ENCODE measurements at regions not wholly inside any gene's neighbourhood (a gene's known extent, or its start where the extent isn't known, plus 50 kb on each side); places are given as distances from the start of the nearest gene placed in this dataset.

DNA sequence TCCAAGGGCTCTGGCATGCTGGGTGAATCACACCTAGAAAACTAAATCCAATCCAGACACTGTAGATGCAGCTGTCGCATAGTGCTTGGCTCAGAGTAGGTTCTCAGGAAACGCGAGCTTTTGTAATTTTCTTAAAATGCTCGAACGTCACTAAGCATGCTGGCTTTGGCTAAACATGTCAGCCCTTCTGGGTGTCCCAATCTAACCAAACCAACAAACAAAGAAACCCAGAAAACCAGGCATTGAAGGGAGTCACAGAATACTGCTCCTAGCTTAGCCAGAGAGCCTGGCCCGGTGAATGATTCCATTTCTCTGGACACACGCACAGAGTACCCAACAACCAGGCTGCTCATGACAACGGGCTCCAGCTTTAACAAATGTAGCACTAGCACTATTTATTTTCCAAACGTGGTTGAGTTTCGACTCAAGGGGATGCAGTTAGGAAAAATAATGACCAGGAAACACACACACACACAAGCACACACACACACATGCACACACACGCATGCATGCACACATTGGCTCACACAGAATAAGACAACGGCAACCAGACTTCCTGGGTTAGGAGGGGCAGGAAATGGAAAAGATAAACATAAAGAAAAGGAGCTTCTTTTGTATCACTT, 492.6 kb downstream of the MIAT start:
- Histone ChIP-seq H3K9me3 (replicated peaks; ENCODE audit: insufficient read depth, low read length) (no peaks in the 10 kb centered on the region), H3K4me3 (ENCODE audit: low read length) (no peak overlapping the region), H3K9me2 (replicated peaks; ENCODE audit: insufficient read depth, low read length) (no peaks in the 10 kb centered on the region), H3K36me3 (replicated peaks; ENCODE audit: insufficient read depth, low read length) (no peaks in the 10 kb centered on the region), H3F3A (ENCODE audit: insufficient read depth, low read length) (no peaks in the 10 kb centered on the region), H4K20me1 (ENCODE audit: insufficient read depth, low read length) (no peaks in the 10 kb centered on the region), H3K4me1 (ENCODE audit: low read length) (no peaks in the 10 kb centered on the region), H3K79me2 (ENCODE audit: low read length) (no peaks in the 10 kb centered on the region), H3K27ac (ENCODE audit: low read length) (no peak overlapping the region), H3K9ac (ENCODE audit: low read length) (no peak overlapping the region), H3K27me3 (replicated peaks; ENCODE audit: insufficient read depth, low read length) (peaks cover 72% of the 10 kb centered on the region), H2AFZ (ENCODE audit: low read length) (no peak overlapping the region), H3K4me2 (ENCODE audit: low read depth, low read length) (no peak overlapping the region)
- TF ChIP-seq, protein P1, sequence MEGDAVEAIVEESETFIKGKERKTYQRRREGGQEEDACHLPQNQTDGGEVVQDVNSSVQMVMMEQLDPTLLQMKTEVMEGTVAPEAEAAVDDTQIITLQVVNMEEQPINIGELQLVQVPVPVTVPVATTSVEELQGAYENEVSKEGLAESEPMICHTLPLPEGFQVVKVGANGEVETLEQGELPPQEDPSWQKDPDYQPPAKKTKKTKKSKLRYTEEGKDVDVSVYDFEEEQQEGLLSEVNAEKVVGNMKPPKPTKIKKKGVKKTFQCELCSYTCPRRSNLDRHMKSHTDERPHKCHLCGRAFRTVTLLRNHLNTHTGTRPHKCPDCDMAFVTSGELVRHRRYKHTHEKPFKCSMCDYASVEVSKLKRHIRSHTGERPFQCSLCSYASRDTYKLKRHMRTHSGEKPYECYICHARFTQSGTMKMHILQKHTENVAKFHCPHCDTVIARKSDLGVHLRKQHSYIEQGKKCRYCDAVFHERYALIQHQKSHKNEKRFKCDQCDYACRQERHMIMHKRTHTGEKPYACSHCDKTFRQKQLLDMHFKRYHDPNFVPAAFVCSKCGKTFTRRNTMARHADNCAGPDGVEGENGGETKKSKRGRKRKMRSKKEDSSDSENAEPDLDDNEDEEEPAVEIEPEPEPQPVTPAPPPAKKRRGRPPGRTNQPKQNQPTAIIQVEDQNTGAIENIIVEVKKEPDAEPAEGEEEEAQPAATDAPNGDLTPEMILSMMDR (IDR thresholded peaks at IDR 0.05; ENCODE audit: low read length): no peak
- no peak for TF ChIP-seq EZH2 (optimal IDR thresholded peaks at IDR 0.05; ENCODE audit: low read depth, low read length)
- no peak for DNase-seq

DNA sequence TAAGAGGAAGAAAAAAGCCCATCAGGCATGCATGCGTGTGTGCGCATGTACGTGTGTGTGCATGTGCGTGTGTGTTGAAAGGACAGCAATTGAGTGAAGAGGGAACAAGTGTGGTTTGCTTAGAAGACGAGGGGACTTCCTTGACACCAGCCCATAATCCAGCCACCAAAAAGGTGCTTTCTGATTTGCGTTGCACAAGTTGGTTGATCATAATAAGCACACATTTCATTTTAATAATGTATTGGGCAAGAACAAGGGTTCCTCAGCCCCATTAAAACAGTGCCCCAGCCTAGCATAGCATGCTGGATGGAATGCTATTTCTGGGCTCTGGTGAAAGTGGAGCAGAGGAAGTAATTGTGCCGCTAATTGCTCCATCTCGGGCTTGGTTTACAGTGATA, 493.2 kb downstream of the MIAT start:
- no peaks in the 10 kb centered on the region for H3K9me2 ChIP-seq (replicated peaks; ENCODE audit: insufficient read depth, low read length)
- no peaks in the 10 kb centered on the region for H3F3A ChIP-seq (ENCODE audit: insufficient read depth, low read length)
- no peaks in the 10 kb centered on the region for H3K79me2 ChIP-seq (ENCODE audit: low read length)
- H3K36me3 ChIP-seq (replicated peaks; ENCODE audit: insufficient read depth, low read length): no peaks in the 10 kb centered on the region
- no peak overlapping the region for H3K4me2 ChIP-seq (ENCODE audit: low read depth, low read length)
- peaks cover 69% of the 10 kb centered on the region for H3K27me3 ChIP-seq (replicated peaks; ENCODE audit: insufficient read depth, low read length)
- no peaks in the 10 kb centered on the region for H3K4me1 ChIP-seq (ENCODE audit: low read length)
- H3K9ac ChIP-seq (ENCODE audit: low read length): no peak overlapping the region
- no peaks in the 10 kb centered on the region for H3K9me3 ChIP-seq (replicated peaks; ENCODE audit: insufficient read depth, low read length)
- no peak overlapping the region for H3K4me3 ChIP-seq (ENCODE audit: low read length)
- no peak for DNase-seq
- H4K20me1 ChIP-seq (ENCODE audit: insufficient read depth, low read length): no peaks in the 10 kb centered on the region
- H2AFZ ChIP-seq (ENCODE audit: low read length): no peak overlapping the region
- TF ChIP-seq EZH2phosphoT487 (IDR thresholded peaks at IDR 0.05; ENCODE audit: low read length): no peak
- no peak for TF ChIP-seq EZH2 (optimal IDR thresholded peaks at IDR 0.05; ENCODE audit: low read depth, low read length)
- TF ChIP-seq, protein P1 (IDR thresholded peaks at IDR 0.05; ENCODE audit: low read length): no peak
- no peak overlapping the region for H3K27ac ChIP-seq (ENCODE audit: low read length)

DNA sequence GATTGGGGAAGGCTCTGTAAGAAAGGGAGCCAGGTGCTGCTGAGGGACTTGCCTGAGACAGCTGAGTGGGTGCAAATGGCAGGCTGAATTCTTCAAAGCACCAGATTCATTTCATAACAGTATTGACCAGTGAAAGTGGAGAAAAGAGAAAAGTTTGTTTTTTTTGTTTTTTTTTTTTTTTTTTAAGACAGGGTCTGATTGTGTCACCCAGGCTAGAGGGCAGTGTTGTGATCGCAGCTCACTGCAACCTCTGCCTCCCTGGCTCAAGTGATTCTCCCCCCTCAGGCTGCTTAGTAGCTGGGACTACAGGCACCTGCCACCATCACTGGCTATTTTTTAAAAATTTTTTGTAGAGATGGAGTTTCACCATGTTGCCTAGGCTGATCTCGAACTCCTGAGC, 494.0 kb downstream of the MIAT start:
- TF ChIP-seq EZH2 (optimal IDR thresholded peaks at IDR 0.05; ENCODE audit: low read depth, low read length): no peak
- no peak for TF ChIP-seq EZH2phosphoT487 (IDR thresholded peaks at IDR 0.05; ENCODE audit: low read length)
- TF ChIP-seq, protein P1 (IDR thresholded peaks at IDR 0.05; ENCODE audit: low read length): no peak
- Histone ChIP-seq H3K36me3 (replicated peaks; ENCODE audit: insufficient read depth, low read length) (no peaks in the 10 kb centered on the region), H3K27me3 (replicated peaks; ENCODE audit: insufficient read depth, low read length) (peaks cover 69% of the 10 kb centered on the region), H3K79me2 (ENCODE audit: low read length) (no peaks in the 10 kb centered on the region), H3K4me1 (ENCODE audit: low read length) (no peaks in the 10 kb centered on the region), H3K4me2 (ENCODE audit: low read depth, low read length) (no peak overlapping the region), H3K9ac (ENCODE audit: low read length) (no peak overlapping the region), H3K9me3 (replicated peaks; ENCODE audit: insufficient read depth, low read length) (no peaks in the 10 kb centered on the region), H2AFZ (ENCODE audit: low read length) (no peak overlapping the region), H3K27ac (ENCODE audit: low read length) (no peak overlapping the region), H4K20me1 (ENCODE audit: insufficient read depth, low read length) (no peaks in the 10 kb centered on the region), H3K9me2 (replicated peaks; ENCODE audit: insufficient read depth, low read length) (no peaks in the 10 kb centered on the region), H3F3A (ENCODE audit: insufficient read depth, low read length) (no peaks in the 10 kb centered on the region), H3K4me3 (ENCODE audit: low read length) (no peak overlapping the region)
- DNase-seq: no peak

Measured in MM.1S (cell line).